AG08395 (cell line): ENCODE measurements at regions not wholly inside any gene's neighbourhood (a gene's known extent, or its start where the extent isn't known, plus 50 kb on each side); places are given as distances from the start of the nearest gene placed in this dataset.
"Not testable (repeated sequence)": the region's sequence is repeated elsewhere in the genome, so short reads cannot be mapped to it uniquely, and the experiment has no call there.

Source experiments
- DNase-seq: peaks from one replicate; pipeline ENCODE4 v3.0.0; 2012; ENCODE audit warnings: mixed read lengths, low spot score

- DNase-seq = no peak
Observed at GRCh38 chrX:1012678-1013300, 199.7 kb downstream of the CRLF2 start.

- no peak for DNase-seq
Observed at GRCh38 chrX:1011691-1012283, 200.7 kb downstream of the CRLF2 start.

- DNase-seq = no peak
Observed at GRCh38 chrX:1009771-1010170, 202.7 kb downstream of the CRLF2 start.

- no peak for DNase-seq
Observed at GRCh38 chrX:1006156-1006730, 206.2 kb downstream of the CRLF2 start.

GRCh38 chrX:1002611-1003010 is 209.8 kb downstream of the CRLF2 start:
- no peak for DNase-seq

DNA sequence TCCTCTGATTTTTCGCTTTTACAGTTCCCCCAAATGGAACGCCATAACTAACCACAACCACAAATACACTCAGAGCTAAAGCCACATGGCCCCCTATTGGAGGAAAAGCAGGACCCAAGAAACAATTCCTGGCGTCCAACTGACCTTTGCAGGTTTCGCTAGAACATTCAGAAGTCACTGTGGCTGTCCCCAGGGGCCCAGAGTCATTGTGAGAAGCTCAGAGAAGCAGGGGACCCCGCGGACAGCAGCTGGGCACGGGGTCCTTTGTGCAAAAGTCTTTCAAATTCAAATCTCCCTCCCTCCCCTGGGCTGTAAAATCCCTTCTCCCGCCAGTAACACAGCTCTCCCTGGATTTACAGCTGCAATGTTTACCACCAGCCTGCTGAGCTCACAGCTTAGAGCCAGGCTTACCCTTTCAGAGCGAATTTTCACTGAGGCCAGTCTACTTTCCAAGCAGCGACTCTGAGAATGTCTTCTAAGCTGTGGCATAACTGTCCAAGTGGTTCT is 214.8 kb downstream of the CRLF2 start:
- DNase-seq = no peak

- DNase-seq = no peak
Observed at GRCh38 chrX:994780-995179, 217.7 kb downstream of the CRLF2 start.

GRCh38 chrX:989959-990510 is 222.4 kb downstream of the CRLF2 start:
- peak; percentile 56 for DNase-seq

- not testable (repeated sequence) for DNase-seq
Observed at GRCh38 chrX:988530-988929, 223.9 kb downstream of the CRLF2 start.

GRCh38 chrX:981791-982626 is 230.4 kb downstream of the CRLF2 start:
- DNase-seq = no peak

DNA sequence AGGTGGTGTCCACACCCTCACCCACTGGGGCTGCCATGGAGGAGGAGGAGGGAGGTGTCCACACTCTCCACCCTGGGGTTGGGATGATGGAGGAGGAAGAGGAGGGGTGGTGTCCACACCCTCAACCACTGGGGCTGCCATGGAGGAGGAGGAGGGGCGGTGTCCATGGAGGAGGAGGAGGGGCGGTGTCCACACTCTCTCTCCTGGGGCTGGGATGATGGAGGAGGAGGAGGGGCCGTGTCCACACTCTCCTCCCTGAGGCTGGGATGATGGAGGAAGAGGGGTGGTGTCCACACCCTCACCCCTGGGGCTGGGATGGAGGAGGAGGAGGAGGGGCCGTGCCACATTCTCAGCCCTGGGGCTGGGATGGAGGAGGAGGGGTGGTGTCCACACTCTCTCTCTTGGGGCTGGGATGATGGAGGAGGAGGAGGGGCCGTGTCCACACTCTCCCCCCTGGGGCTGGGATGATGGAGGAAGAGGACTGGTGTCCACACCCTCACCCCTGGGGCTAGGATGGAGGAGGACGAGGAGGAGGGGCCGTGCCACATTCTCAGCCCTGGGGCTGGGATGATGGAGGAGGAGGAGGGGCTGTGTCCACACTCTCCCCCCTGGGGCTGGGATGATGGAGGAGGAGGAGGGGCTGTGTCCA is 231.7 kb downstream of the CRLF2 start:
- no peak for DNase-seq

- DNase-seq = not testable (repeated sequence)
Observed at GRCh38 chrX:979127-979526, 233.3 kb downstream of the CRLF2 start.

DNA sequence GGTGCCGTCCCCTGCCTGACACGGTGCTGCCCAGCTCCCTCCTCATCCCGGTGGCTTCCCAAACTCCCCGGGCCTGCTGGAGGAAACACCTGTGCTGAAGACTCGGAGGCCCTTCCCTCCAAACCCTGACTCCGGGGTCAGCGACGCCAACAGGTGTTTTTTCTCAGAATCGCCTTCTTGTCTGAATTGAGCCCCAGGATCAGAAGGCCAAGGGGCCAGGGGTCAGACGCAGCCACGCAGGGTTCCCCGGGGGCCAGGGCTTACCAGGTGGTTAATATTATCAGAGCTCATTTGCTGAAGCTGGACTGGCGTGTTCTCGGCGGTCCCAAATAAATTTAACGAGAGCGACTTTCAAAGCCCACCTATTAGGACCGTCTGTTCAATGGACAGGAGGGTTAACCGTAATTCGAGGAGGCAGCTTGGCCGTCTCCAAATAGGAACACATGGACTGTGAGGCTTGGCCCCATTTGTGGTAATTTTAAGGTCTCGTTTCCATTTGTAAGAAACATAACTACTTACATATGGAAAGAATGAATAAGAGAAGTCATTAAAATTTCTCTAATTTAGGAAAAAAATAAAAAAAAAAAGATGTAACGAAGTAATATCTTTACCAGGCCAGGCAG is 239.3 kb downstream of the CRLF2 start:
- DNase-seq = no peak

DNA sequence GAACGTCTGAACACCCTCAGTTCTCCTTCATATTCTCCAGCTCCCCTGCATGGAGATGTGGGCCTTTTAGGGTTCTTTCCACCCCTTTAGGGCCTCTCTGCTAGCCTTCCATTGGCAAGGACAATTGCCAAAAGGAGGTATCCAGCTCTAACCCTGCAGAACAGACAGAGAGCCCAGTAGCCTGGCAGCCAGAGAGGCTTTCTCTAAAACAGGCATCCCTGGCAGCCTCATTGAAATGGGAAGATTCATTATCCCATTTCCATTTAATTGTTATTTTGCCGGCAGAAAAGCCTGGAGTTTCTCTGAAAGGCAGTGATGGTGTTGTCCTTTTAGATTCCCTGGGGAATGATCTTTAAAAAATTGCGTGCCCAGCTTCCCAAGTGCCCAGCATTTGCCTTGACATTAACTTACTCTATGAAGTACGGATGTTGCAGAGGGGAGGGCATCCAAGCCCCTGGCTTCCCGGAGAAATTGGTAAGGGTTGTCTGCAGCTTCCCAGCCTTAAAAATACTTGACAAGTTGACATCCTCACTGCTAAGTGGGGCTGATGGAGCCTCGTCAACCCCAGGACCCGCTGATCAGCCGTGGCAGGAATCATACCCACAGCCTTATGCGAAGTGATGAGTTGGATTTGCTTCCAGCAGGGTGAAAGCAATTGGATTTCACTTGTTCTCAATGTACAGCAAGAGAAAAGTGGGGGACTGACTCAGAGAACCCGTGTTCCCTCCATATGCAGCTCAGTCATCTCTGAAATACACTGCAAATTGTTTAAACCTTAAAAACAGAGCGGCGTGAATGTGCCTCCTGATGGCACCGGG is 244.1 kb downstream of the CRLF2 start:
- no peak for DNase-seq

- no peak for DNase-seq
Observed at GRCh38 chrX:966396-967070, 245.9 kb downstream of the CRLF2 start.

DNA sequence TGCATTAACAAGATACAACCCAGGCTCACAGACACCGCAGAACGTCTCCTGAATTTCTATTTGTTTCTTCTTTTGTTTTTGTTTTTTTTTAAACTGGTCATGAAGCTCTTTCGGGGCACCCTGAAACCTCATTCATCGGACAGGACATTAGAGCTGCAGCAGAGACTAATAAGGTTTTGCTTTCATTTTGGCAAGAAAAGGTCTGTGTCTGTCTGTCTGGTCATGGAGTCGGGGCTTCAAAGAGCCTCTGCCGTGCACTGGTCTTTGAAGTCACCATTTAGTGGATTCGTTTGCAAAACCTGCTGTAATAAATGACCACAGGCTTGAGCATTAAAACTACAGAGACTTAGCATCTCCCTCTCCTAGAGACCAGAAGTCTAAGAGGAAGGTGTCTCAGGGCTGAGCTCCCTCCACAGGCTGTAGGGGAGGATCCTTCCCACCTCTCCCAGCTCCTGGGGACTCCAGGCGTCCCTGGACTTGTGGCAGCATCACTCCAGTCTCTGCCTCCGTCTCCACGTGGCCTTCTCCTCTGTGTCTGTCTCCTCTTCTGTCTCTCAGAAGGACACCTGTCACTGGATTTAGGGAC is 247.5 kb downstream of the CRLF2 start:
- DNase-seq = no peak

DNA sequence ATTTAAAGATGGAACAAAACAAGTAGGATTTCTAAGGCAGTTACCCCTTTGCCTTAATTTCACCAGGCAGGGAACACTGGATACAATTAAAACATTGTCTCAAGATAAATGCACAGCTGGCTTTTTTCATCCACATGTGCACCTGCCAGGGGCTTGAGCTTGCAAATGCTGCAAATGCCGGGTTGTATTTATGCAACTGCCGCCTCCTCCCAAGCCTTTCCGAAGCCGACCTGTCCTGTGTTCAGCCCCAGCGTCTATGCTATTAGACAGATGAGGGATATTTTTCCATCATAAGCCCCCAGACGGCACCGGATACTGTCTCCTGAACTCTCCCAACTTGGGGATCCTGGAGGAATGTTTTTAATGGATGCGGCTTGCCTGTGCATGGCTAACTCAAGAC is 251.6 kb downstream of the CRLF2 start:
- no peak for DNase-seq

GRCh38 chrX:959595-959994 is 252.9 kb downstream of the CRLF2 start:
- no peak for DNase-seq

- DNase-seq = not testable (repeated sequence)
Observed at GRCh38 chrX:955168-955781, 257.2 kb downstream of the CRLF2 start.
